ENCODE measurements at regions not wholly inside any gene's neighbourhood (a gene's known extent, or its start where the extent isn't known, plus 50 kb on each side); places are given as distances from the start of the nearest gene placed in this dataset.

GRCh38 chr6:165922309-165922794, 245.3 kb downstream of the TBXT start:
- Histone ChIP-seq H2AFZ (ENCODE audit: low read depth, low read length) (no peak overlapping the region), H3F3A (ENCODE audit: insufficient read depth, low read length, poor library complexity, severe bottlenecking) (no peaks in the 10 kb centered on the region)
- TF ChIP-seq SMC3 (conservative IDR thresholded peaks at IDR 0.05; ENCODE audit: poor library complexity) (no peak), TAF1 (IDR thresholded peaks at IDR 0.05; ENCODE audit: low read depth) (no peak), MXI1 (conservative IDR thresholded peaks at IDR 0.05; ENCODE audit: poor library complexity, severe bottlenecking) (no peak), POLR2AphosphoS5 (IDR thresholded peaks at IDR 0.05) (no peak), EP300 (conservative IDR thresholded peaks at IDR 0.05; ENCODE audit: poor library complexity, severe bottlenecking) (no peak), CTCF (IDR thresholded peaks at IDR 0.05; ENCODE audit: poor library complexity, severe bottlenecking) (no peak), RAD21 (conservative IDR thresholded peaks at IDR 0.05) (no peak), REST (IDR thresholded peaks at IDR 0.05; ENCODE audit: borderline replicate concordance) (no peak), EZH2 (IDR thresholded peaks at IDR 0.05; ENCODE audit: borderline replicate concordance, insufficient read depth, low read length, poor library complexity, severe bottlenecking) (no peak)

GRCh38 chr6:165920896-165921671, 246.6 kb downstream of the TBXT start:
- TF ChIP-seq RAD21 (conservative IDR thresholded peaks at IDR 0.05): no peak
- no peak for TF ChIP-seq POLR2AphosphoS5 (IDR thresholded peaks at IDR 0.05)
- no peak for TF ChIP-seq EP300 (conservative IDR thresholded peaks at IDR 0.05; ENCODE audit: poor library complexity, severe bottlenecking)
- no peak for TF ChIP-seq MXI1 (conservative IDR thresholded peaks at IDR 0.05; ENCODE audit: poor library complexity, severe bottlenecking)
- no peak for TF ChIP-seq REST (IDR thresholded peaks at IDR 0.05; ENCODE audit: borderline replicate concordance)
- no peak for TF ChIP-seq SMC3 (conservative IDR thresholded peaks at IDR 0.05; ENCODE audit: poor library complexity)
- TF ChIP-seq EZH2 (IDR thresholded peaks at IDR 0.05; ENCODE audit: borderline replicate concordance, insufficient read depth, low read length, poor library complexity, severe bottlenecking): no peak
- no peak for TF ChIP-seq CTCF (IDR thresholded peaks at IDR 0.05; ENCODE audit: poor library complexity, severe bottlenecking)
- no peak for TF ChIP-seq TAF1 (IDR thresholded peaks at IDR 0.05; ENCODE audit: low read depth)
- H3K4me3 ChIP-seq (ENCODE audit: low read length): no peak overlapping the region

More at GRCh38 chr6:165922309-165922794, 245.3 kb downstream of the TBXT start:
- Histone ChIP-seq H3K79me2 (replicated peaks; ENCODE audit: insufficient read depth, low read length) (no peaks in the 10 kb centered on the region), H3K9me2 (ENCODE audit: insufficient read depth, low read length) (no peaks in the 10 kb centered on the region), H3K4me3 (ENCODE audit: low read length) (no peak overlapping the region), H3K9me3 (ENCODE audit: low read length) (no peaks in the 10 kb centered on the region), H3K9ac (ENCODE audit: low read length) (no peak overlapping the region), H4K20me1 (ENCODE audit: insufficient read depth) (no peaks in the 10 kb centered on the region), H3K27ac (ENCODE audit: low read length) (no peak overlapping the region), H3K36me3 (ENCODE audit: insufficient read depth, low read length) (no peaks in the 10 kb centered on the region), H3K27me3 (ENCODE audit: insufficient read depth, low read depth, low read length) (no peaks in the 10 kb centered on the region), H3K4me2 (ENCODE audit: low read length) (no peak overlapping the region)

More at GRCh38 chr6:165920896-165921671, 246.6 kb downstream of the TBXT start:
- Histone ChIP-seq H3K27me3 (ENCODE audit: insufficient read depth, low read depth, low read length) (no peaks in the 10 kb centered on the region), H4K20me1 (ENCODE audit: insufficient read depth) (no peaks in the 10 kb centered on the region), H3K9ac (ENCODE audit: low read length) (no peak overlapping the region), H3K79me2 (replicated peaks; ENCODE audit: insufficient read depth, low read length) (no peaks in the 10 kb centered on the region), H3K9me3 (ENCODE audit: low read length) (no peaks in the 10 kb centered on the region), H3K27ac (ENCODE audit: low read length) (no peak overlapping the region), H3K9me2 (ENCODE audit: insufficient read depth, low read length) (no peaks in the 10 kb centered on the region), H3F3A (ENCODE audit: insufficient read depth, low read length, poor library complexity, severe bottlenecking) (no peaks in the 10 kb centered on the region), H3K4me2 (ENCODE audit: low read length) (no peak overlapping the region), H3K36me3 (ENCODE audit: insufficient read depth, low read length) (no peaks in the 10 kb centered on the region), H2AFZ (ENCODE audit: low read depth, low read length) (no peak overlapping the region)

Measured in neural cell (in vitro differentiated cells).